AG10803 (cell line): ENCODE measurements at regions not wholly inside any gene's neighbourhood (a gene's known extent, or its start where the extent isn't known, plus 50 kb on each side); places are given as distances from the start of the nearest gene placed in this dataset.

Experiments used
- DNase-seq: peaks from one replicate; pipeline ENCODE4 v3.0.0; 2010; ENCODE audit warnings: low read depth
- H3K4me3 ChIP-seq: 2 replicates; pipeline ENCODE4 v1.5.1; 2011; ENCODE audit warnings: mild to moderate bottlenecking, low read length, control low read depth
- TF ChIP-seq, protein P1 (sequence below): conservative IDR thresholded peaks from 2 replicates; pipeline ENCODE4 v1.5.1; 2011; ENCODE audit warnings: mild to moderate bottlenecking, low read length, control low read depth, inconsistent platforms

- DNase-seq = no peak
- TF ChIP-seq, protein P1, sequence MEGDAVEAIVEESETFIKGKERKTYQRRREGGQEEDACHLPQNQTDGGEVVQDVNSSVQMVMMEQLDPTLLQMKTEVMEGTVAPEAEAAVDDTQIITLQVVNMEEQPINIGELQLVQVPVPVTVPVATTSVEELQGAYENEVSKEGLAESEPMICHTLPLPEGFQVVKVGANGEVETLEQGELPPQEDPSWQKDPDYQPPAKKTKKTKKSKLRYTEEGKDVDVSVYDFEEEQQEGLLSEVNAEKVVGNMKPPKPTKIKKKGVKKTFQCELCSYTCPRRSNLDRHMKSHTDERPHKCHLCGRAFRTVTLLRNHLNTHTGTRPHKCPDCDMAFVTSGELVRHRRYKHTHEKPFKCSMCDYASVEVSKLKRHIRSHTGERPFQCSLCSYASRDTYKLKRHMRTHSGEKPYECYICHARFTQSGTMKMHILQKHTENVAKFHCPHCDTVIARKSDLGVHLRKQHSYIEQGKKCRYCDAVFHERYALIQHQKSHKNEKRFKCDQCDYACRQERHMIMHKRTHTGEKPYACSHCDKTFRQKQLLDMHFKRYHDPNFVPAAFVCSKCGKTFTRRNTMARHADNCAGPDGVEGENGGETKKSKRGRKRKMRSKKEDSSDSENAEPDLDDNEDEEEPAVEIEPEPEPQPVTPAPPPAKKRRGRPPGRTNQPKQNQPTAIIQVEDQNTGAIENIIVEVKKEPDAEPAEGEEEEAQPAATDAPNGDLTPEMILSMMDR = no peak
- H3K4me3 ChIP-seq = no peak overlapping the region
These were observed 245.8 kb upstream of the MEOX2 start for GRCh38 chr7:15932318-15932717.

DNA sequence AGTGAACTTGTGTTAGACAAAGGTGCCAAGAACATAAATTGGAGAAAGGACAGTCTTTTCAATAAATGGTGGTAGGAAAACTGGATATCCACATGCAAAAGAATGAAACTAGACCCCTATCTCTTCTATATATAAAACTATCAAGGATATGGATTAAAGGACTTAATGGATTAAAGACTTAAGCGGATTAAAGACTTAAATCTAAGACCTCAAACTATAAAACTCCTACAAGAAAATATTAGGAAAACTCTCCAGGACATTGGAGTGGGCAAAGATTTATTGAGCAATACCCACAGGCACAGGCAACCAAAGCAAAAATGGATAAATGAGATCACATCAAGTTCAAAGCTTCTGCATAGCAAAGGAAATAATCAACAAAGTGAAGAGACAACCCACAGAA, 242.9 kb upstream of the MEOX2 start:
- TF ChIP-seq, protein P1 = no peak
- no peak overlapping the region for H3K4me3 ChIP-seq
- DNase-seq = no peak

- TF ChIP-seq, protein P1 = no peak
- H3K4me3 ChIP-seq = no peak overlapping the region
- no peak for DNase-seq
These were observed 239.1 kb upstream of the MEOX2 start for GRCh38 chr7:15925608-15926007.

GRCh38 chr7:15924910-15925309, 238.4 kb upstream of the MEOX2 start:
- H3K4me3 ChIP-seq = no peak overlapping the region
- TF ChIP-seq, protein P1 = no peak
- no peak for DNase-seq

- TF ChIP-seq, protein P1 = no peak
- no peak for DNase-seq
- no peak overlapping the region for H3K4me3 ChIP-seq
These were observed 235.5 kb upstream of the MEOX2 start for GRCh38 chr7:15922002-15922401.

- TF ChIP-seq, protein P1 = no peak
- H3K4me3 ChIP-seq = no peak overlapping the region
- peak; percentile 70 for DNase-seq
These were observed 235.1 kb upstream of the MEOX2 start for GRCh38 chr7:15921576-15921975.

GRCh38 chr7:15920953-15921352, 234.5 kb upstream of the MEOX2 start:
- no peak for DNase-seq
- no peak overlapping the region for H3K4me3 ChIP-seq
- TF ChIP-seq, protein P1 = no peak
